HepG2 (cell line): ENCODE measurements at regions not wholly inside any gene's neighbourhood (a gene's known extent, or its start where the extent isn't known, plus 50 kb on each side); places are given as distances from the start of the nearest gene placed in this dataset.

Source experiments
- ATAC-seq: fragments of 200-7000 bp; cut with Tn5 transposase; 3 replicates; pipeline ENCODE4 v1.9.1; 2020; ENCODE audit warnings: mild to moderate bottlenecking, moderate library complexity
- BruUV-seq: library from RNA; stranded (reverse); fragments of 400-500 nt; replicated peaks from 2 replicates; lab custom pipeline; 2021; lab: Mats Ljungman, UMichigan
- CTCF ChIA-PET: fragments of 300-600 bp; formaldehyde crosslinking; extraction: SDS; loops from one replicate; lab custom pipeline; 2021; ENCODE audit warnings: low total read pairs, inconsistent platforms, low intra/inter-chr PET ratio; lab: Yijun Ruan, JAX
- POLR2A ChIA-PET: fragments of 350-600 bp; sonication (Branson Sonifier 250); formaldehyde crosslinking; loops from one replicate; lab custom pipeline; 2020; ENCODE audit warnings: antibody characterized with exemption, inconsistent platforms; lab: Yijun Ruan, JAX
- DNase-seq: peaks from one replicate; pipeline ENCODE4 v3.0.0-alpha.2; 2015; ENCODE audit warnings: low spot score
- FAIRE-seq: peaks from 3 replicates; lab custom pipeline; 2011; peaks lifted over from hg19 to GRCh38; lab: Jason Lieb, UNC
- H2AFZ ChIP-seq: one replicate; pipeline ENCODE4 v1.6.1; 2011; ENCODE audit warnings: low read length, inconsistent platforms
- H3K27ac ChIP-seq: fragments of 300-600 bp; 3 replicates; pipeline ENCODE4 v1.8.0; 2011; ENCODE audit warnings: mixed run types, mild to moderate bottlenecking, mixed read lengths, low read length, inconsistent platforms; ENCODE audit not compliant: insufficient read depth; ENCODE audit errors: extremely low read length
- H3K27me3 ChIP-seq, 2 experiments: fragments of 200-600 bp in 1 of 2; 2 replicates in 1 of 2; 3 replicates in 1 of 2; pipeline versions ENCODE4 v1.6.0 to v1.8.0; 2011; ENCODE audit warnings: low read length in 2 of 2, mild to moderate bottlenecking in 2 of 2, moderate library complexity in 2 of 2, inconsistent platforms in 1 of 2; ENCODE audit not compliant: insufficient read depth in 2 of 2, control insufficient read depth in 1 of 2
- H3K36me3 ChIP-seq, 2 experiments: fragments of 200-600 bp in 1 of 2; replicated peaks in 1 of 2; 2 replicates in 1 of 2; 3 replicates in 1 of 2; pipeline versions ENCODE4 v1.5.1 to v1.8.0; 2011; ENCODE audit warnings: low read length in 2 of 2, inconsistent platforms in 1 of 2; ENCODE audit not compliant: insufficient read depth in 2 of 2, control insufficient read depth in 1 of 2
- H3K4me1 ChIP-seq: 2 replicates; pipeline ENCODE4 v1.5.1; 2012; ENCODE audit warnings: low read length, inconsistent platforms; ENCODE audit not compliant: insufficient read depth
- H3K4me2 ChIP-seq: 2 replicates; pipeline ENCODE4 v1.6.0; 2011; ENCODE audit warnings: low read depth, low read length, inconsistent platforms
- H3K4me3 ChIP-seq, 3 experiments: fragments of 200-600 bp in 1 of 3; sonication (generic), shearing (Covaris generic) in 1 of 3; replicated peaks in 1 of 3; 2 replicates each; pipeline ENCODE4 v1.5.1; 2011 to 2016; ENCODE audit warnings: low read length in 3 of 3, inconsistent platforms in 2 of 3, low read depth in 2 of 3, mild to moderate bottlenecking in 2 of 3, control low read depth in 1 of 3, mixed read lengths in 1 of 3; ENCODE audit not compliant: insufficient read depth in 1 of 3
- H3K79me2 ChIP-seq: one replicate; pipeline ENCODE4 v1.6.1; 2011; ENCODE audit warnings: low read length, inconsistent platforms; ENCODE audit not compliant: insufficient read depth
- H3K9ac ChIP-seq: 2 replicates; pipeline ENCODE4 v1.6.0; 2011; ENCODE audit warnings: mild to moderate bottlenecking, low read depth, low read length, inconsistent platforms; ENCODE audit not compliant: insufficient read depth
- H3K9me3 ChIP-seq: 2 replicates; pipeline ENCODE4 v1.5.1; 2012; ENCODE audit warnings: mild to moderate bottlenecking, low read length
- H4K20me1 ChIP-seq: 2 replicates; pipeline ENCODE4 v1.6.0; 2011; ENCODE audit warnings: inconsistent platforms, mild to moderate bottlenecking, low read length, moderate library complexity; ENCODE audit not compliant: insufficient read depth
- EP300 ChIP-seq, 3 experiments: sonication (generic) in 1 of 3; formaldehyde crosslinking in 1 of 3; IDR thresholded peaks; 2 replicates each; pipeline versions ENCODE4 v1.5.1 to v1.6.1; 2011 to 2020; ENCODE audit warnings: low read depth in 2 of 3, low read length in 2 of 3, borderline replicate concordance in 1 of 3, improper control_type of control experiment in 1 of 3, mild to moderate bottlenecking in 1 of 3, missing genetic modification reagents in 1 of 3, moderate library complexity in 1 of 3
- NCOA2 ChIP-seq: sonication (generic); formaldehyde crosslinking; IDR thresholded peaks from 2 replicates; pipeline ENCODE4 v1.8.0; 2022; ENCODE audit warnings: inconsistent platforms
- SAFB2 ChIP-seq: sonication (generic); formaldehyde crosslinking; IDR thresholded peaks from 2 replicates; pipeline ENCODE4 v1.5.1; 2020; ENCODE audit warnings: missing genetic modification reagents, low read depth, mild to moderate bottlenecking, borderline replicate concordance
- SALL1 ChIP-seq: sonication (generic); formaldehyde crosslinking; IDR thresholded peaks from 2 replicates; pipeline ENCODE4 v1.8.0; 2022; ENCODE audit warnings: mild to moderate bottlenecking, missing genetic modification reagents
- THAP9 ChIP-seq: sonication (generic); formaldehyde crosslinking; IDR thresholded peaks from 2 replicates; pipeline ENCODE4; 2020; ENCODE audit warnings: missing genetic modification reagents, mild to moderate bottlenecking, borderline replicate concordance
- ZNF34 ChIP-seq: sonication (generic); formaldehyde crosslinking; IDR thresholded peaks from 2 replicates; pipeline ENCODE4 v1.4.0; 2020; ENCODE audit warnings: mild to moderate bottlenecking, missing genetic modification reagents, borderline replicate concordance
- ZNF414 ChIP-seq: sonication (generic); formaldehyde crosslinking; IDR thresholded peaks from 2 replicates; pipeline ENCODE4 v1.5.0; 2020; ENCODE audit warnings: missing genetic modification reagents
- ZNF569 ChIP-seq: sonication (generic); formaldehyde crosslinking; IDR thresholded peaks from 2 replicates; pipeline ENCODE4 v1.5.0; 2020; ENCODE audit warnings: mild to moderate bottlenecking, missing genetic modification reagents, moderate library complexity, borderline replicate concordance
- WGBS: methylation state at CpG from one replicate; pipeline ENCODE4 v1.1.6; 2017; ENCODE audit warnings: low lambda C conversion rate; 5-methylcytosine and 5-hydroxymethylcytosine counted together
- in situ Hi-C: cut with HindIII; loops from 2 replicates; pipeline ENCODE4 v1.10.0; 2017; ENCODE audit warnings: low pct_unique_long_range_greater_than_20kb; ENCODE audit not compliant: extremely low pct_ligation_motif_present
- intact Hi-C: fragments of 100-400 bp; cut with micrococcal nuclease; formaldehyde crosslinking; loops from one replicate; pipeline ENCODE4 v1.10.0; 2022; ENCODE audit not compliant: unreplicated experiment

- Histone ChIP-seq H3K4me2 (no peak overlapping the region), H3K4me3 (no peak overlapping the region), H3K9me3 (peaks cover 52% of the 10 kb centered on the region), H3K27me3 (no peaks in the 10 kb centered on the region), H3K36me3 (no peaks in the 10 kb centered on the region), H3K4me1 (no peaks in the 10 kb centered on the region), H2AFZ (no peak overlapping the region), H4K20me1 (no peaks in the 10 kb centered on the region), H3K27ac (no peak overlapping the region), H3K79me2 (no peaks in the 10 kb centered on the region), H3K9ac (no peak overlapping the region)
- WGBS, result 0% methylated on average over 1 of the region's 1 CpG
- intact Hi-C loops (no loop called here), in situ Hi-C loops (no loop called here)
- DNase-seq, result no peak
- ChIA-PET POLR2A (no interaction called here), CTCF (no interaction called here)
- no TSS peak for BruUV-seq
- no peak for ATAC-seq
- no peak for FAIRE-seq
- TF ChIP-seq THAP9 (no peak), SAFB2 (CRISPR knock-in tag) (no peak), ZNF414 (CRISPR knock-in tag) (no peak), ZNF569 (CRISPR knock-in tag) (no peak), EP300 (IDR thresholded peaks at IDR 0.05; ENCODE audit: low read depth in 2 of 2, low read length in 2 of 2) (no peak), EP300 (CRISPR knock-in tag; IDR thresholded peaks at IDR 0.05; ENCODE audit: borderline replicate concordance) (no peak), NCOA2 (CRISPR knock-in tag) (no peak), SALL1 (CRISPR knock-in tag) (no peak), ZNF34 (CRISPR knock-in tag) (no peak)
Observed at GRCh38 chr16:76866994-76867393, 324.0 kb upstream of the MON1B start.
